SJCRH30 (cell line): ENCODE measurements at regions not wholly inside any gene's neighbourhood (a gene's known extent, or its start where the extent isn't known, plus 50 kb on each side); places are given as distances from the start of the nearest gene placed in this dataset.
"Not testable (repeated sequence)": the region's sequence is repeated elsewhere in the genome, so short reads cannot be mapped to it uniquely, and the experiment has no call there.

ENCODE experiments used
- DNase-seq, 2 experiments: peaks; one replicate each; pipeline ENCODE4 v3.0.0-alpha.2; 2015 to 2020
- H3K27ac ChIP-seq: fragments of 250-450 bp; sonication (Bioruptor Pico); 2 replicates; pipeline ENCODE4 v1.5.1; 2020; ENCODE audit warnings: mild to moderate bottlenecking, moderate library complexity
- H3K27me3 ChIP-seq: fragments of 250-450 bp; sonication (Bioruptor Pico); 2 replicates; pipeline ENCODE4 v1.5.1; 2020; ENCODE audit warnings: mild to moderate bottlenecking, moderate library complexity
- H3K36me3 ChIP-seq: fragments of 250-450 bp; sonication (Bioruptor Pico); 2 replicates; pipeline ENCODE4 v1.5.1; 2020; ENCODE audit warnings: mild to moderate bottlenecking, moderate library complexity
- H3K4me1 ChIP-seq: fragments of 250-450 bp; sonication (Bioruptor Pico); 2 replicates; pipeline ENCODE4 v1.5.1; 2020; ENCODE audit warnings: mild to moderate bottlenecking, moderate library complexity
- H3K4me3 ChIP-seq: fragments of 250-450 bp; sonication (Bioruptor Pico); 2 replicates; pipeline ENCODE4 v1.5.1; 2020; ENCODE audit warnings: mild to moderate bottlenecking, moderate library complexity
- H3K9me3 ChIP-seq: fragments of 250-450 bp; sonication (Bioruptor Pico); replicated peaks from 2 replicates; pipeline ENCODE4 v1.5.1; 2020; ENCODE audit warnings: mild to moderate bottlenecking, moderate library complexity

GRCh38 chr15:84159346-84160269 is 76.0 kb upstream of the GOLGA6L4 start:
- not testable (repeated sequence) for H3K4me1 ChIP-seq, H3K4me3 ChIP-seq, H3K27ac ChIP-seq, H3K27me3 ChIP-seq, H3K36me3 ChIP-seq, H3K9me3 ChIP-seq
- DNase-seq = peak in 1 of 2 experiments; percentile 7

- not testable (repeated sequence) for DNase-seq, H3K27me3 ChIP-seq, H3K4me1 ChIP-seq, H3K27ac ChIP-seq, H3K36me3 ChIP-seq, H3K9me3 ChIP-seq, H3K4me3 ChIP-seq
Observed at GRCh38 chr15:84164423-84165292, 70.9 kb upstream of the GOLGA6L4 start.

DNA sequence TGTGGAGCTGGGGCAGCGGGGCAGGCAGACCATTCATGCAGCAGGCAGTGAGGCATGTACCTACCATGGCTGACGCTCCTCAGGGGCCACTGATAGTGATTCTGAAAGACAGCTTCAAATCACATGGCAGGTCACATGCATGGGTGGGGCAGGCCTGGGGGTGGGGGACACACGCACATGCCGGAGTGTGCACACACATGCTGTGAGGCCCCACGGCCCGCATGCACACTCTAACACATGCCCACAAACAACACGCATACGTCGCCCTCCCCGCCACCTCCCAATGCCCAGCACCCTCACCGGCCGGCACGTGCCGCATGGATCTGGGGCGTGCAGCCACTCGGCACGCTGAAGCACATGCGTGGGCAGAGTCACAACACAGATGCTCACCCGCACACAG is 65.5 kb upstream of the GOLGA6L4 start:
- not testable (repeated sequence) for H3K27ac ChIP-seq, H3K4me1 ChIP-seq, H3K9me3 ChIP-seq, H3K36me3 ChIP-seq, H3K27me3 ChIP-seq, H3K4me3 ChIP-seq, DNase-seq

GRCh38 chr15:84173231-84173610 is 62.4 kb upstream of the GOLGA6L4 start:
- not testable (repeated sequence) for H3K9me3 ChIP-seq, H3K36me3 ChIP-seq, H3K4me3 ChIP-seq, H3K27me3 ChIP-seq, H3K27ac ChIP-seq, H3K4me1 ChIP-seq
- DNase-seq = peak in 1 of 2 experiments; percentile 0
